ENCODE measurements at regions not wholly inside any gene's neighbourhood (a gene's known extent, or its start where the extent isn't known, plus 50 kb on each side); places are given as distances from the start of the nearest gene placed in this dataset.

DNA sequence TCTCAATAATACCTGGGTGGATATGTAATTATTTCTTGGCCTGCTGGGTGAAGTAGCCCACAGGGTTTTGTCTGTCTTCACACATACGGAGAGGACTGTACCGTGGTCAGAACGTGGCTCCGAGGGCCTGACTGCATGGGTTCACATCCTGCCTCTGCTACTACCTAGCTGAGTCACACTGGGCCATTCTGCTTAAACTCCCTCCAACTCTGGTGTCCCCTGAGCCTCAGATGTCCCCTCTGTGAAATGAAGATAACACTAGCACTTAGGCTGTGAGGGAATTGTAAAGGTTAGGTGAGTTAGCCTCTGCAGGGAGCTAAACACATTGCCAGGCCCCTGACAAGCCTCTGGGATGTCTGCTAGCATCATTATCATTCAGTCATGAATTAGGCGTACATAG, 120.1 kb upstream of the NABP1 start:
- no peak for TF ChIP-seq ZFX (IDR thresholded peaks at IDR 0.05; ENCODE audit: borderline replicate concordance)
- TF ChIP-seq, protein P1, sequence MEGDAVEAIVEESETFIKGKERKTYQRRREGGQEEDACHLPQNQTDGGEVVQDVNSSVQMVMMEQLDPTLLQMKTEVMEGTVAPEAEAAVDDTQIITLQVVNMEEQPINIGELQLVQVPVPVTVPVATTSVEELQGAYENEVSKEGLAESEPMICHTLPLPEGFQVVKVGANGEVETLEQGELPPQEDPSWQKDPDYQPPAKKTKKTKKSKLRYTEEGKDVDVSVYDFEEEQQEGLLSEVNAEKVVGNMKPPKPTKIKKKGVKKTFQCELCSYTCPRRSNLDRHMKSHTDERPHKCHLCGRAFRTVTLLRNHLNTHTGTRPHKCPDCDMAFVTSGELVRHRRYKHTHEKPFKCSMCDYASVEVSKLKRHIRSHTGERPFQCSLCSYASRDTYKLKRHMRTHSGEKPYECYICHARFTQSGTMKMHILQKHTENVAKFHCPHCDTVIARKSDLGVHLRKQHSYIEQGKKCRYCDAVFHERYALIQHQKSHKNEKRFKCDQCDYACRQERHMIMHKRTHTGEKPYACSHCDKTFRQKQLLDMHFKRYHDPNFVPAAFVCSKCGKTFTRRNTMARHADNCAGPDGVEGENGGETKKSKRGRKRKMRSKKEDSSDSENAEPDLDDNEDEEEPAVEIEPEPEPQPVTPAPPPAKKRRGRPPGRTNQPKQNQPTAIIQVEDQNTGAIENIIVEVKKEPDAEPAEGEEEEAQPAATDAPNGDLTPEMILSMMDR (IDR thresholded peaks at IDR 0.05), result no peak
- H3K27ac ChIP-seq, result no peak overlapping the region

DNA sequence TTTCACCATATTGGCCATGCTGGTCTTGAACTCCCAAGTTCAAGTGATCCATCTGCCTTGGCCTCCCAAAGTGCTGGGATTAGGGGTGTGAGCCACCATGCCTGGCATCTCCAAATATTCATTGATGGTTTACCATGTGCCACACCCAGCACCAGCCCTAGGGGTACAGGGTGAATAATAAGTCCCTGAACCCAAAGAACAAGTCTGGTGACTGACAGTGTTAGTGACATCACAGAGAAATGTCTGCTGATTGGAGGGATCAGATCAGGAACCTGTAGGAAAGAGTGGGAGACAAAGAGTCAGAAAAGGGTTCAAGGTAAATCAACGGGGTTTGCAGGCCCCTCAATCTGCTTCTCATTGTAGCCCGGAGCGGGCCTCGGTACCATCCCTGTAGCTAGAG, 118.4 kb upstream of the NABP1 start:
- no peak overlapping the region for H3K27ac ChIP-seq
- no peak for TF ChIP-seq ZFX (IDR thresholded peaks at IDR 0.05; ENCODE audit: borderline replicate concordance)
- TF ChIP-seq, protein P1 (IDR thresholded peaks at IDR 0.05), result no peak

DNA sequence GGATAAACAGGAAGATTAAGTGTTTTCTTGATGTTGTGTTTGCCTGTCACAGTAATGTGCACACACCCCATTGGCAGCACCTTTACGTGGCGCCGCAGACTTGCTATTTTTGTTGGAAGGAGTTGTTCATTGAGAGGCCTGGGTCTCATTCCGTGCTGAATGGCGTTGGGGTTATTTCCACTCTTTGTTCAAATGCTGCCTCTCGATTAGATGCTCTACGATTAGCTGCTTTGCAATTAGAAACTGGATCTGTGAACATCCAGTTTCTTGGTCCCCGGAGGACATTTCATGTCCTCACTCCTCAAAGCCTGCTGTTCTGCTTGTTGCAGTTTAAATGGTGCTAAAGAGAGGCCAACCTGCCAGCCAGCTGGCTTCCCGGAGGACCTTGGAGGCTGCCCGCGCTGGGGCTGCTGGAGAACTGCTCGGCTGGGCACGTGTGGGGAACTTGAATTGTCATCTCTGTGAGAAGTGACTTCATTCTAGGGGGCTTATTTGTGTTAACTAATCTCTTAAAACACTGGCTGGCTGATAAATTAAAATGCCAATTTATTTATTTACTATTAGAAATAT, 117.4 kb upstream of the NABP1 start:
- TF ChIP-seq, protein P1 (IDR thresholded peaks at IDR 0.05), result no peak
- no peak for TF ChIP-seq ZFX (IDR thresholded peaks at IDR 0.05; ENCODE audit: borderline replicate concordance)
- no peak overlapping the region for H3K27ac ChIP-seq

DNA sequence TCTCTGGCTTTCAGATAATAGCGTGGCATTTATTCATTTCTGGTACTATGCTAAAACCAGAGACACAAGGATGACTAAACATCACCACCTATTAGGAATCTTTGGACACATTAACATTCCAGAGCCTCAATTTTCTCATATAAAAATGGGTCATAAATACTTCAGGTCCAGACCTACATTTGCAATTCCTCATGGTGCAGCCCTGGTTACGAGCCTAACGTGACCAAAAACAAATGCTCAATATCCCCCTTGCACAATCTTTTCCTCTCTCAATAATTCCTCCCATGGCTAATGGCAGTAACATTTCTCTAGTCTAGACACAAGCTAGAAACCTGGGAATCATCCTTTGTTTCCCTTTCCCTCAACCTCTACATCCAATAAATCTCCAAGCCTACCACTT, 112.8 kb upstream of the NABP1 start:
- no peak overlapping the region for H3K27ac ChIP-seq
- TF ChIP-seq, protein P1 (IDR thresholded peaks at IDR 0.05), result no peak
- TF ChIP-seq ZFX (IDR thresholded peaks at IDR 0.05; ENCODE audit: borderline replicate concordance), result no peak

DNA sequence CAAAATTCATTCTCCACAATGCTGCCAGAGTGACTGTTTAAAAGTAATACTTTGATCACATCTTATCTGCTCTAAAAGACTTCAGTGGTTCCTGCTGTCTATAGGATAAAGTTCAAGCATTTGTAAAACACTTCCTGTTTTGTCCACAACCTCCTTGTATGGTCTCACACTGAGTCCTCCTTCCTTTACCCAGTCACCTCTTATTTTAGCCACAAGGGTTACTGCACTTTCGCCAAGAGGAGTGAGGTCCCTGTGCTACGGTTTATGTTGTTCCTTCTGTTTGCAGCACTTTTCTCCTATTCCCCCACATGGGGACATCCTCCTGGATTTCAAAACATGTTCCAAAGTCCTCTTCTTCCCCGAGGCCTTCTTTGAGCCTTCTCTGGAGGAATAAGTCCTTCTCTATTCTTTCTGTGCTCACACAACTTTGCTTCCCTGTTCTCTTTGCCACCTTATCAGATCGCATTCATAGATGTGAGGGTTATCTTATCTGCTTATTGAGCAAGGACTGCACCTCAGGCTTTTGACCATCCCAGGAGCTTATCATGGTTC, 112.2 kb upstream of the NABP1 start:
- H3K27ac ChIP-seq, result no peak overlapping the region

DNA sequence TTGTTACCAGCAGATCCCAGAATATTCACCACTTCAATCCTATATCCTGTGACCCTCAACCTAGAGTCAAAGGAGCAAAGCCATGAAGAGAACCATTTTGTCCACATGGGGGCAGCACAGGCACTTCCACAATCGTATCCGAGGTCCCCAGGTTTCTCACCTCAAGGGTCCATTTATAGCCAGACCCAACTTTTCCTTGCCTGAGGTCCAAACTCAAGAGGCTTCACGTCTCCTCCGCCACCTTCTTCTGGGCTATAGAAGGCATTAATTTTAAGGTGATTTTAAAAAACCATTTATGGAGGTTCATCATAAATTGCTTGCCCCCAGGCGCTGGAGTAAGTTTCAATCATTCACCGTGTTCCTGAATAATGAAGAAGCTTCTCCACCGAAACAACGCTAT, 111.6 kb upstream of the NABP1 start:
- H3K27ac ChIP-seq, result no peak overlapping the region
- TF ChIP-seq ZFX (IDR thresholded peaks at IDR 0.05; ENCODE audit: borderline replicate concordance), result no peak
- TF ChIP-seq, protein P1 (IDR thresholded peaks at IDR 0.05), result peak; percentile 90

More for the DNA sequence above, 112.2 kb upstream of the NABP1 start:
- TF ChIP-seq ZFX (IDR thresholded peaks at IDR 0.05; ENCODE audit: borderline replicate concordance), result no peak
- TF ChIP-seq, protein P1 (IDR thresholded peaks at IDR 0.05), result no peak

DNA sequence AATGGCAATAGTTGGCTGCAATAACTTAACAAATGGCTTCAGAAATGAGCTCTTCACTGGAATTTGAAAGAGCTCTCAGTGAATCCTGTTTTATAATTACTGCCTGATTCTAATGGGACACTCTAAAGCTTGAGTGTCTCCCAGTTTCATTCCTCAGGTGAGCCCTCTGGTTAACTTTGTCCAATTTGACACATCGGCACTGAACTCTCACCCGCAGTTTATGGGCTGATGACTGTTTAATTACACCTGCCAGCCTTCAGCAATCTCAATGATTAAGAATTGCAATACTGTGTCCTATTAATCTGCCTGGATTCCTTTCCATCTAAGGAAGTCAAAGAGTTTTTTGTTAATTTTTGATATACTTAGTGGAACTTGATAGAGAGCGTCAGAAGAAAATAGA, 110.7 kb upstream of the NABP1 start:
- no peak overlapping the region for H3K27ac ChIP-seq
- TF ChIP-seq ZFX (IDR thresholded peaks at IDR 0.05; ENCODE audit: borderline replicate concordance), result no peak
- TF ChIP-seq, protein P1 (IDR thresholded peaks at IDR 0.05), result no peak
